H1 (cell line): ENCODE measurements at regions not wholly inside any gene's neighbourhood (a gene's known extent, or its start where the extent isn't known, plus 50 kb on each side); places are given as distances from the start of the nearest gene placed in this dataset.
A peak's percentile ranks its signal among the peaks of the same experiment; 100 is the strongest.

Experiments
- CBX5 ChIP-seq: fragments of 300-800, 300-1000 bp; sonication (generic); IDR thresholded peaks from 2 replicates; pipeline ENCODE4 v1.7.1; 2016; ENCODE audit warnings: antibody characterized with exemption, low read length, low read depth
- EZH2 ChIP-seq: fragments of 200-600 bp; sonication (generic); IDR thresholded peaks from 2 replicates; pipeline ENCODE4 v1.7.1; 2012; ENCODE audit warnings: low read depth, mild to moderate bottlenecking, moderate library complexity, low read length, inconsistent platforms; ENCODE audit not compliant: severe bottlenecking
- FOSL1 ChIP-seq: IDR thresholded peaks from 2 replicates; pipeline ENCODE4 v1.6.1; 2011; ENCODE audit warnings: mild to moderate bottlenecking, low read depth, low read length, moderate library complexity; ENCODE audit not compliant: insufficient read depth
- MAFK ChIP-seq: IDR thresholded peaks from 2 replicates; pipeline ENCODE4 v1.6.1; 2012; ENCODE audit warnings: low read depth, mild to moderate bottlenecking, improper control_type of control experiment, low read length
- TAF7 ChIP-seq: optimal IDR thresholded peaks from 2 replicates; pipeline ENCODE3; 2011; ENCODE audit warnings: low read depth, mild to moderate bottlenecking, inconsistent platforms, low read length, moderate library complexity, borderline replicate concordance
- TBP ChIP-seq: IDR thresholded peaks from 2 replicates; pipeline ENCODE4 v1.6.1; 2011; ENCODE audit warnings: low read depth, low read length, improper control_type of control experiment
- TEAD4 ChIP-seq: IDR thresholded peaks from 2 replicates; pipeline ENCODE4 v1.6.1; 2012; ENCODE audit warnings: low read depth, low read length, inconsistent platforms, mixed read lengths

DNA sequence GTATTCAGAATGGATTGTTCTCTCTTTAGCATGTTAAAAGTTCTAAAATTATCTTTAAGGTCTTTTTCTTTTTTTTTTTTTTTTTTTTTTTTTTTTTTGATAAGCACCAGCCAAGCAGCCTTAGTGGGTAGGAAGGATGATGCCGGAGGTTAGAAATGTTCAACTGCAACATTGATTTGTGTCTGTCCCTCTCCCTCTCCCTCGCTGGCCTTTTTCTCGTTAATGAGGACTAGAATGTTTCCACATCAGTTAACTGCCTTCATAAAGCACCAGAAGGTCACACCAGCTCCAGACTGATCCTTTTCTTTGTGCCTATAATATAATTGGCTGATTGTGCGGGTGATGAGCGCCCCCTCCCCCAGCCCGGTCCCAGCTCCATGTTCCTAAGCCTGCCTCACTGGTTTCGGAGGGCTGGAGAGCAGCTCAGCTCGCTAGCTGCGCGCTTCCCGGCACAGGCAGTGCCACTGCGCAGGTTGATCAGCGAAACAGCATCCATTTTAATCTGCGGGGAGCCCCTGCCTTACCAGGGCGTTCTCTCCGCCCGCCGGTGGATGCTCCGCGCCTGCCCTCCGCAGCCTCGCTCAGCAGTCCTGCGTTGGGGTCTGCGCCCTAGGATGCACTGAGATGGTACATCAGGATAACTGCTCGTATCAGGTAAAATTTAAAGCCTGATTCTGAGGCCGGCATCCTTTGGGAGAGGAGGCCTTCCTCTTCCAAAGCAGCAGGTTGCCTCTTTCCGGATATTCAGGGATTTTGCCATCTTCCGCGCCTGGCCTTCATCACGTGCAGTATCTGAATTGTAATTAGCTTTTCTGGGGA lies 148.9 kb upstream of the IL12A start, which contains the start of gene SCHIP1 (continued):
- TF ChIP-seq MAFK (no peak), TEAD4 (peak; percentile 21; the same call in 1 of the 2 replicates), TAF7 (peak; percentile 7), EZH2 (no peak), CBX5 (no peak), TBP (peak; percentile 76), FOSL1 (no peak)
- TF ChIP-seq, all 59 proteins: peak for 19
